Neural progenitor cell (in vitro differentiated cells): ENCODE measurements at regions not wholly inside any gene's neighbourhood (a gene's known extent, or its start where the extent isn't known, plus 50 kb on each side); places are given as distances from the start of the nearest gene placed in this dataset.

Experiments used
- DNase-seq: peaks from one replicate; pipeline ENCODE4 v3.0.0-alpha.2; 2016; ENCODE audit warnings: low spot score
- H2AFZ ChIP-seq: fragments of 200-600 bp; sonication (generic); replicated peaks from 2 replicates; pipeline ENCODE4 v1.6.1; 2016; ENCODE audit warnings: antibody characterized with exemption
- H3F3A ChIP-seq: fragments of 200-600 bp; sonication (generic); 2 replicates; pipeline ENCODE4 v1.6.1; 2016; ENCODE audit warnings: antibody characterized with exemption, low read depth
- H3K27ac ChIP-seq: fragments of 200-600 bp; sonication (generic); 2 replicates; pipeline ENCODE4 v1.5.1; 2016; ENCODE audit warnings: mild to moderate bottlenecking
- H3K27me3 ChIP-seq: fragments of 200-600 bp; sonication (generic); 2 replicates; pipeline ENCODE4 v1.6.1; 2016; ENCODE audit warnings: mild to moderate bottlenecking, moderate library complexity
- H3K36me3 ChIP-seq: fragments of 200-600 bp; sonication (generic); 2 replicates; pipeline ENCODE4 v1.5.1; 2016
- H3K4me1 ChIP-seq: fragments of 200-600 bp; sonication (generic); 2 replicates; pipeline ENCODE4 v1.6.1; 2016; ENCODE audit warnings: mixed run types
- H3K4me2 ChIP-seq: fragments of 200-600 bp; sonication (generic); 2 replicates; pipeline ENCODE4 v1.6.1; 2016
- H3K4me3 ChIP-seq: fragments of 200-600 bp; sonication (generic); 2 replicates; pipeline ENCODE4 v1.5.1; 2016
- H3K79me2 ChIP-seq: fragments of 200-600 bp; sonication (generic); 2 replicates; pipeline ENCODE4 v1.6.1; 2016; ENCODE audit warnings: low read depth
- H3K9ac ChIP-seq: fragments of 200-600 bp; sonication (generic); 2 replicates; pipeline ENCODE4 v1.6.1; 2016
- H3K9me3 ChIP-seq: fragments of 200-600 bp; sonication (generic); 2 replicates; pipeline ENCODE4 v1.5.1; 2016; ENCODE audit warnings: low read depth
- H4K20me1 ChIP-seq: fragments of 200-600 bp; sonication (generic); 2 replicates; pipeline ENCODE4 v1.6.1; 2016; ENCODE audit warnings: low read depth
- H3K27ac Mint-ChIP-seq: 3 replicates; pipeline ENCODE4 v1.8.0; 2021; ENCODE audit warnings: mixed read lengths
- H3K27me3 Mint-ChIP-seq: 2 replicates; pipeline ENCODE4 v1.8.0; 2022; ENCODE audit warnings: low read depth, mild to moderate bottlenecking, inconsistent platforms, moderate library complexity, mixed read lengths; ENCODE audit not compliant: insufficient read depth
- H3K36me3 Mint-ChIP-seq: 3 replicates; pipeline ENCODE4 v1.8.0; 2021; ENCODE audit warnings: mixed read lengths
- H3K4me1 Mint-ChIP-seq: 3 replicates; pipeline ENCODE4 v1.8.0; 2021; ENCODE audit warnings: mixed read lengths
- H3K4me3 Mint-ChIP-seq: 3 replicates; pipeline ENCODE4 v1.8.0; 2021; ENCODE audit warnings: mild to moderate bottlenecking, moderate library complexity, mixed read lengths
- H3K9me3 Mint-ChIP-seq: 3 replicates; pipeline ENCODE4 v1.8.0; 2020; ENCODE audit warnings: mixed read lengths
- CTCF ChIP-seq: fragments of 200-600 bp; sonication (generic); IDR thresholded peaks from 2 replicates; pipeline ENCODE4 v1.5.1; 2017; ENCODE audit warnings: antibody characterized with exemption, mild to moderate bottlenecking
- EZH2 ChIP-seq: fragments of 200-600 bp; sonication (generic); IDR thresholded peaks from 2 replicates; pipeline ENCODE4 v1.6.1; 2017; ENCODE audit warnings: antibody characterized with exemption, mild to moderate bottlenecking, moderate library complexity
- EZH2phosphoT487 ChIP-seq: fragments of 200-600 bp; sonication (generic); IDR thresholded peaks from 2 replicates; pipeline ENCODE4 v1.6.1; 2017; ENCODE audit warnings: antibody characterized with exemption

- Histone ChIP-seq H3K27ac (no peak overlapping the region), H3K9ac (no peak overlapping the region), H4K20me1 (no peaks in the 10 kb centered on the region), H3K27me3 (no peaks in the 10 kb centered on the region), H3K9me3 (peaks cover 9% of the 10 kb centered on the region), H2AFZ (no peak overlapping the region), H3F3A (no peaks in the 10 kb centered on the region), H3K79me2 (no peaks in the 10 kb centered on the region), H3K4me2 (no peak overlapping the region), H3K4me1 (peaks cover 3% of the 10 kb centered on the region), H3K4me3 (no peak overlapping the region), H3K36me3 (no peaks in the 10 kb centered on the region)
- no peaks in the 10 kb centered on the region for H3K36me3 Mint-ChIP-seq
- no peaks in the 10 kb centered on the region for H3K27me3 Mint-ChIP-seq
- no peak for TF ChIP-seq EZH2phosphoT487
- TF ChIP-seq EZH2 = no peak
- no peak for TF ChIP-seq CTCF
- H3K27ac Mint-ChIP-seq = no peak overlapping the region
- peak; percentile 12 for DNase-seq
- peaks cover 6% of the 10 kb centered on the region for H3K9me3 Mint-ChIP-seq
- peaks cover 14% of the 10 kb centered on the region for H3K4me1 Mint-ChIP-seq
- H3K4me3 Mint-ChIP-seq = no peak overlapping the region
Observed at GRCh38 chrX:10327651-10328050, 170.9 kb downstream of the CLCN4 start.

GRCh38 chrX:10329984-10330383 is 173.2 kb downstream of the CLCN4 start:
- H3K9me3 Mint-ChIP-seq = peaks cover 6% of the 10 kb centered on the region
- no peaks in the 10 kb centered on the region for H3K36me3 Mint-ChIP-seq
- no peaks in the 10 kb centered on the region for H3K27me3 Mint-ChIP-seq

GRCh38 chrX:10341309-10341708 is 184.5 kb downstream of the CLCN4 start:
- Mint-ChIP-seq H3K27me3 (peaks cover 7% of the 10 kb centered on the region), H3K9me3 (peaks cover 8% of the 10 kb centered on the region), H3K27ac (no peak overlapping the region), H3K4me1 (peaks cover 5% of the 10 kb centered on the region), H3K4me3 (no peak overlapping the region), H3K36me3 (no peaks in the 10 kb centered on the region)
- no peak overlapping the region for H3K4me3 ChIP-seq
- no peaks in the 10 kb centered on the region for H3K4me1 ChIP-seq
- H4K20me1 ChIP-seq = no peaks in the 10 kb centered on the region
- no peaks in the 10 kb centered on the region for H3K27me3 ChIP-seq
- no peak overlapping the region for H3K9ac ChIP-seq
- TF ChIP-seq CTCF = no peak
- no peak for TF ChIP-seq EZH2phosphoT487
- no peak for TF ChIP-seq EZH2
- no peaks in the 10 kb centered on the region for H3K36me3 ChIP-seq
- H2AFZ ChIP-seq = no peak overlapping the region
- no peaks in the 10 kb centered on the region for H3K9me3 ChIP-seq
- DNase-seq = no peak
- no peaks in the 10 kb centered on the region for H3F3A ChIP-seq
- H3K79me2 ChIP-seq = no peaks in the 10 kb centered on the region
- no peak overlapping the region for H3K4me2 ChIP-seq
- H3K27ac ChIP-seq = no peak overlapping the region

More at GRCh38 chrX:10329984-10330383, 173.2 kb downstream of the CLCN4 start:
- Mint-ChIP-seq H3K4me3 (no peak overlapping the region), H3K27ac (no peak overlapping the region), H3K4me1 (peaks cover 14% of the 10 kb centered on the region)
- TF ChIP-seq CTCF (no peak), EZH2 (no peak), EZH2phosphoT487 (no peak)
- no peak overlapping the region for H3K4me2 ChIP-seq
- no peak overlapping the region for H3K27ac ChIP-seq
- H3K9ac ChIP-seq = no peak overlapping the region
- no peak overlapping the region for H3K4me3 ChIP-seq
- H4K20me1 ChIP-seq = no peaks in the 10 kb centered on the region
- DNase-seq = no peak
- peaks cover 3% of the 10 kb centered on the region for H3K4me1 ChIP-seq
- H3K36me3 ChIP-seq = no peaks in the 10 kb centered on the region
- H3F3A ChIP-seq = no peaks in the 10 kb centered on the region
- no peaks in the 10 kb centered on the region for H3K27me3 ChIP-seq
- no peak overlapping the region for H2AFZ ChIP-seq
- peaks cover 9% of the 10 kb centered on the region for H3K9me3 ChIP-seq
- H3K79me2 ChIP-seq = no peaks in the 10 kb centered on the region
